ENCODE measurements at regions not wholly inside any gene's neighbourhood (a gene's known extent, or its start where the extent isn't known, plus 50 kb on each side); places are given as distances from the start of the nearest gene placed in this dataset.
"Not testable (repeated sequence)": the region's sequence is repeated elsewhere in the genome, so short reads cannot be mapped to it uniquely, and the experiment has no call there.

DNA sequence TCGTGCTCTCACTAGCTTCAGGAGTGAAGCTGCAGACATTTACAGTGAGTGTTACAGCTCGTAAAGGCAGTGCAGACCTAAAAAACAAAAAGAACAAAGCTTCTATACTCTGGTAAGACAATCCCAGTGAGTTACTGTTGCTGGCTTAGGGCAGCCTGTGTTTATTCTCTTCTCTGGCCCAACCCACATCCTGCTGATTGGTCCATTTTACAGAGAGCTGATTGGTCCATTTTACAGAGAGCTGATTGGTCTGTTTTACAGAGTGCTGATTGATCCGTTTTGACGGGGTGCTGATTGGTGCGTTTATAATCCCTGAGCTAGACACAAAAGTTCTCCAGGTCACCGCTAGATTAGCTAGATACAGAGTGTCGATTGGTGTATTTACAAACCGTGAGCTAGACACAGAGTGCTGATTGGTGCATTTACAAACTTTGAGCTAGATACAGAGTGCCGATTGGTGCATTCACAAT is 158.0 kb downstream of the KLRB1 start:
- not testable (repeated sequence) for DNase-seq (ENCODE audit: low read depth in 2 of 2)

DNA sequence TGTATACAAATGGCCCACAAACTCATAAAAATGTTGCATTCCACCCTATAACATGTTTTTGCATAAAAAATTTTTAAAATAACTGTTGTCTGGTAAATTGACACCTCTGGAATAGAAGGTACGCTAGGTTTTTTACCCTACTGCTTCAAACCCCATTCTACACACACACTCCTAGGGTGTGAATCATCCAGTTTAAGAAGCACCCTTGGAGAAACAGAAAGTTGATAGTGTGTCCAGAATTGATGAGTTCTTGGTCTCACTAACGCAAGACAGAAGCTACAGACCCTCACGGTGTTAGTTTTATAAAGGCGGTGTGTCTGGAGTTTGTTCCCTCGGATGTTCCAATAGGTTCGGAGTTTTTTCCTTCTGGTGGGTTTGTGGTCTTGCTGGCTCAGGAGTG is 158.5 kb downstream of the KLRB1 start:
- no peak for DNase-seq (ENCODE audit: low read depth in 2 of 2)

DNA sequence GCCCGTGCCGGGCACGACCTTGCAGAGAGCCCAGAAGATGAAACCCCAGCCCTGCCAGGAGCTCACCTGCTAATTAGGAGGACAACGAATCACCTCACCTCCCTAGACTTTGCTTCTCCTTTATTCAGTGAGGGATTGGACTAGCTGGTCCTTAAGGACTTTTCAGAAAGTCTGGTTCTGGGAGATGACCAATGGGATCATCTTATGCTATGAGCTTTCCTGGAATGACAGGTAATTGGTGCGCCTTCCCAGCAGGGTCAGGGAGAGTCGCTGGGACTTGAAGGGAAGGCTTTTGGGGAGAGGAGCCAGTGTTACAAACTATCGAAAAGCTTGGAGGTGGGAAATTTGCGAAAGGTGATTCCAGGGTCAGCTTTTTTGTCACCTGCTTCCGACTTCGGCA is 159.1 kb downstream of the KLRB1 start:
- DNase-seq (ENCODE audit: low read depth in 2 of 2): not testable (repeated sequence)

DNA sequence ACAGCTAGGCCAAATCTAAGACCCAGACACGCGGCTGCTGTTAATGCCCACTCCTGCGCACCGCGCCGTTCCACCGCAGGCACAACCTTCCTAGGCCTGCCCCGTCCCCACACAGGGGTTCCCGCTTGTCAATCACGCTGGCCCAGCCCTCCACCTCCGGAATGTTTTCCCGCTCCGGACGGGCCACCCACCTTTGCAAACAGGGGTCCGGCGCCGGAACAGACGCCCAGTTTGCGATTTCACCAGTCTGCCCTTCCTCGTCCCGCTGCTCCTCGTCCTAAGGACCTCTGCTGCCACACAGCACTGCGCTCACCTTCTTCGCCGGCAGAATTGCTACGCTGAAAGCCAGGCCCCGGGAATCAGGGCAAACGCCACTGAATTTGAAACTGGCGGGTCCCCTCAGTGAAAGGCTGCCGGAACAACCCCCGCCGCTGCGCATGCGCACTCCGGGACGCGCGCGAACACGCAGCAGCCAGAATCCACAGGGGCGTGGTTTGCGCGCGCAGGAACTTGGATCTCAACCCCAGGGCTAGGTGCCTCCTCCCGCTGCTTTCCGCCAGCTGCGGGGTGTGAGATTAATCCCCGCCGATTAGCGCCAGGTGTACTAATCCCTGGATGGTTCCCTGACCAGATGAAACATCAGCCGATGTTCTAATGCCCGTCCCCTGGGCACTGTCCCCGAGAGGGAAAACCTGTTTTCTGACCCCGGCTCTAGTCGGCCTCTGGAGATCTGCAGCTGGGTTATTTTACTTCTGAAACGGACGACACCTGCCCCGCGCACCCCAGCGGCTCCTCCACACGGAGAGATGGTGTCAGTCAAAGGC is 159.7 kb downstream of the KLRB1 start:
- peak; percentile 85 to 87 for DNase-seq (ENCODE audit: low read depth in 2 of 2)

DNA sequence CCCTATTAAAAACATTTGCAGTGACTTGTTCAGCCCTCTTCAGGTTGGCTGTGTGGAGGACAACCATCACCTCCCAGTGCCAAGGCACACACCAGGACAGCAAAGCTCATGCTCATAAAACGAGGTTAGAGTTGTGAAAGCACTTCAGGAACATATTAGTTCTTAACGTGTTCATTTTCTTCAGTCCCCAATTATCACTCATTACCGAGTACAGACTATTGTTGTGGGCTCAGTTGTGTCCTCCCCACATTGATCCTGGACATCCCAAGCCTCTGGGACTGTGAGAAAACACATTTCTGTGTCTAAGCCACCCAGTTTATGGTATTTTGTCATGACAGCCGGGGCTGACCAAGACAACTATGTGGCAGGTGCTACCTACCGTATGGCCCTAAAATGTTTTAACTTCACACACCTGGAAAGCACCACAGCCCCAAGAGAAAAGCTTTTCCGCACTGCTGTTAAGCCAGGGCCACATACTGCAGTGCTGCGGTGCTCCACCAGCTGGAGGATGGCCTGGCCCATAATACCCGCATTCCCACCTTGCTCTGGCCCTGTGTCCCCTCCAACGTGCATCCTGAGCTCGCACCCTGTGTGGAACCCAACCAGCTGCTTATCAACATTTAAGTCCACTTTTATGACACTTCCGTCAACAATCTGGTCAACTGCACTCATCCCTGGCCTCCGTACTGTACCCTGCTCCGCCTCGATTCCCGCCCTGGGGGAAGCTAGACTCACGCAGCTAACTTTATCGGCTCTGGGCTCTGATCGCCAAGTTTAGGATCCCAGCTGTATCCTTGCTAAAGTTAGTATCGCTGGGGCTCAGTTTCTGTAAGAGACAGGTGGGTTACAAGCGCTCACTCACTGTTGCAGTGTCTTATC is 160.6 kb downstream of the KLRB1 start:
- not testable (repeated sequence) for DNase-seq (ENCODE audit: low read depth in 2 of 2)

DNA sequence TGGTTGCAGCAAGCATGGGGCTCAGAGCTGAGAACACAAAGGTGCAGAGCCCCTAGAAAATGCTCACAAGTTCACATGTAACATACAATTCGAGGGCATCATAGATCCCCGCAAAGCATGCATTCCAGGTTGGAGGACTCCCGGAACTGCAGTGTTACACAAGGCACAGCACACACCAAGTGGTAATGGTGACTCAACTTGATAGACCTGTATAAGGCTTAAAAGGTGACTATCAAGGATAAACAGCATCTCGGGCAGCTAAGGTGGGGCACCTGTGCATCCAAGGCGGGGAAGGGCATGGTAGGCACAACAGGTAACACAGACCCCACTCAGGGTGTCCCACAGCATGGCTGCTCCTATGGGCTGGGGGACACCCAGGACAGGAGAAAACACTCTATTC is 167.3 kb downstream of the KLRB1 start:
- DNase-seq (ENCODE audit: low read depth in 2 of 2): not testable (repeated sequence)

DNA sequence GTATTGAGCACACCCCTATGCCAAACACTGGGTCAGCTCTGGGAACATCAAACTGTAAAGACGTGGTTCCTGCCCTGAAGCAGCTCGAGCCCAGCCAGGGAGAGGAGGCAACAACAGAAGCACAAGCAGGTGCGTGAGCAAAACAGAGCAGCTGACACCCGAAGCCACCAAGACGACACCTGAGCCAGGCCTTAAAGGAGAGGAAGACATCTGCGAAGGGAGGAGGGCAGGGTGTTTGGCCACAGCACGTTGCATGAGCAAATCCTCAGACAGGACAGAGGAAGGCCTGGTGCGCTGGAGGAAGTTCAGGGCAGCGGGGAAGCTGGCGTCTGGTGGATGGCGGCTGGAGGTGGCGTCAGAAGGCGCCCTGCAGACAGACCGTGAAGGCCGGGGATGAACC is 172.0 kb downstream of the KLRB1 start:
- not testable (repeated sequence) for DNase-seq (ENCODE audit: low read depth in 2 of 2)

DNA sequence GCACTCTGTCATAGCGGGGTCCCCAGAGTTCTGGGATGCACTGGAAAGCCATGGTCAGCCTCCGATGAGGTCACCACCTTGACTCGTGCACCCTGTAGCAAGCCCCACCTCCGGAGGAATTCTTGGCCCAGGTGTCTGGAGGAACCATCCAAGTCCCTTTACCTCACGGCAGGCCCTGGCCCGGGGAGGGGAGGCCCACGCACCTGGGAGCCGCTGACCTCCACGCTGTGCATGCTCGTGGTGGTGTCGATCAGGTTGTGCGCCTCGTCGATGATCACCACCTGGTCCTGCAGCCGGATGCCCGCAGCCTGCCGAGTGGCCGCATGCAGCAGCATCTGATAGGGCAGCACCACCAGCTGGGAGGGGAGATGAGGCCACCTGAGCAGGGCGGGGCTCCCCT is 177.3 kb downstream of the KLRB1 start:
- not testable (repeated sequence) for DNase-seq (ENCODE audit: low read depth in 2 of 2)

DNA sequence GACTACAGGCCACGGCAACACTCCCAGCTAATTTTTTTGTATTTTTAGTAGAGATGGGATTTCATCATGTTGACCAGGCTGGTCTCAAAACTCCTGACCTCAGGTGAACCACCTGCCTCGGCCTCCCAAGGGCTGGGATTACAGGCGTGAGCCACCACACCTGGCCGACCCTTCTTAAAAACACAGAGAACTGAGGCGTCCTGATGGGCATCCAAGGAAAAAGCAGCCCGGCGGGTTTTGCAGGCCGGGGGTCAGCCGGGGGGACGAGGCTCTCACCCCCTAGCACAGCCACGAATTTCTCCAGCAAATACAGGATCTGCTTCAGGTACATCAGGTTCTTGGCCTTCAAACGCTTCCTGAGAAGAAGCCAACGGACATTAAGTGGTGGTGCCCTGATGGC is 178.9 kb downstream of the KLRB1 start:
- DNase-seq (ENCODE audit: low read depth in 2 of 2): not testable (repeated sequence)

DNA sequence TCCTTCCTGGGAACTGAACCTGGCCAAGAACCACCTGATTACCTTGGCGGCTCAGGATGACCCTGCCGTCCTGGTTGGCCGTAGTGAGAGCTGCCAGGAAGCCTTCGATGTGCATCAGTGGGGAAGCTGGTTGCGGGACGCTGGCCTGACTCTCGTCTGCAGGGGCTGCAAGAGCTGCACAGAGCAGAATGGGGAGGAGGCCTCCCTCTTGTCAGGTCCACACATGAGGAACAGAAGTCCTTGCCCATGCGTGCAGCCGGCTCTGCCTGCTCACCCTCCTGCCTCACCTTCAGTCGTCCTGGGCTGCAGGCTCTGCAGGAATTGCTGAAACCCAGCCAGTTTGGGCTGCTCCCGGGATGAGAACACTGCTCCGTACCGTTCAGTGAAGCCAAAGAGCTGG is 182.3 kb downstream of the KLRB1 start:
- DNase-seq (ENCODE audit: low read depth in 2 of 2): not testable (repeated sequence)

DNA sequence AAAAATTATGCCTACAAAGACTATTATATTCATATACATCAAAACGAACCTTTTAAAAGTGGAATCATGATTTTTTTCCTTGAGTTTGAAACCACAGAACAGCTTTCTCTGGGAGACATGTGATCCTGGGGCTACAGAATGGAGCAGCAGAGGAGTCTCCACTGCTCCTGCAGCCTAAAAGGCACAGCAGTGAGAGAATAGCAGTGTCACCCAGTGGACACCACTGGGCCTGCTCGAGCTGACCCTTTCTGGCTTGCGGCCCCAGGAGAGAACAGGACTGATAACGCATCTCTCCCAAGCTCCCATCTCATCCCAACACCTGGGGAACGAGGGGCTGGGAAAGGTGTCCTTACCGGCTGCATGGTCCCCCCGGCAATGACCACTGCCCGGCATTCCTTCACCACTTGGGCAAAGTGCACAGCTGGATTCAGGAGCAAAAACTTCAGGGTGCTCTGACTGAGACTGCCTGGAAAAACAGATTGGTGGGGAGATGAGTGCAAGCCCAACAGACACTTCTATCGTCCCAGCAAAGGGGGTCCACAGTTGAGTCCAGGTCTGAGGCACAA is 183.5 kb downstream of the KLRB1 start:
- DNase-seq (ENCODE audit: low read depth in 2 of 2): not testable (repeated sequence)

DNA sequence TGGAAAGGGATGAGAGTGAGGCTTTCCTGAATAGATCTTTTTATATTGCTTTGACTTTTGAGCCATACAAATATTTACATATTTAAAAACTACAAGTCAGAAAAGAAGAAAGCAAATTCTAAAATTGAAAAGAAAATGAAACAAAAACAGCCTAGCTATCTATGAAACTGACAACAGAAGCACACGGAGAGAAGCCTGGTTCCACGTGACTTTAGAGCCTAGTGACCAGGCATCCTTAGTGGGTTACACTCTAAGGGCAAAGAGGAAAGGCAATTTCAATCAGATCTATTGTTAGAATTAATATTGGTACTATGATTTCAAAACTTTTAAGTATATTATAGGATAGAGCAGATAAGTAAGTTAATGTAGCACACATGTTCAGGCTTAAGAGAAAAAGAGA is 185.0 kb downstream of the KLRB1 start:
- DNase-seq (ENCODE audit: low read depth in 2 of 2): not testable (repeated sequence)

DNA sequence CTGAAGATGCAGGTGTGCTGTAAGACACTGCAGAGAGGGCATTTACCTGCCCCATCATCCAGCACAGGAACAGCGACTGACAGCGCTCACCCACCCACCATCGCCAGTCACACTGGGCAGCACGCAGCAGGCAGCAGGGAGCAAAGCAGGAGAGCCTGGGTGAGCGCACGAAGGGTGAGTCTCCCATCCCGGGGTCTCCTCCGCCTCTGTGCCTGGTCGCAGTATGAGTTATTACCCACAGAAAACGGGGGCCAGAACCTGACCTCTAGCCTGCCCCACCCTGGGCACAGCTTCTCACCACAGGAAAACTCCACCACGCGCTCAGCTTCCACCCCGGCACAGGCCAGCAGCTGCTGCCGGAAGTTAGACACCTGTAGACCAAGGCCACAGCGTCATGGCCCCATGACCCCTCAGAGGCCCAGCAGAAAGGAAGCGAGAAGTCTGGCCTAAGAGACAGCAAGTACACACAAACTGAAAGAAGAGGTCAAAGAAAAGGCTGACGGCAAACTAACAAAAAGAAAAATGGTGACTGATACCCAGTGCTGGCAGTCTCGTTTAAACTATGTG is 186.1 kb downstream of the KLRB1 start:
- not testable (repeated sequence) for DNase-seq (ENCODE audit: low read depth in 2 of 2)

DNA sequence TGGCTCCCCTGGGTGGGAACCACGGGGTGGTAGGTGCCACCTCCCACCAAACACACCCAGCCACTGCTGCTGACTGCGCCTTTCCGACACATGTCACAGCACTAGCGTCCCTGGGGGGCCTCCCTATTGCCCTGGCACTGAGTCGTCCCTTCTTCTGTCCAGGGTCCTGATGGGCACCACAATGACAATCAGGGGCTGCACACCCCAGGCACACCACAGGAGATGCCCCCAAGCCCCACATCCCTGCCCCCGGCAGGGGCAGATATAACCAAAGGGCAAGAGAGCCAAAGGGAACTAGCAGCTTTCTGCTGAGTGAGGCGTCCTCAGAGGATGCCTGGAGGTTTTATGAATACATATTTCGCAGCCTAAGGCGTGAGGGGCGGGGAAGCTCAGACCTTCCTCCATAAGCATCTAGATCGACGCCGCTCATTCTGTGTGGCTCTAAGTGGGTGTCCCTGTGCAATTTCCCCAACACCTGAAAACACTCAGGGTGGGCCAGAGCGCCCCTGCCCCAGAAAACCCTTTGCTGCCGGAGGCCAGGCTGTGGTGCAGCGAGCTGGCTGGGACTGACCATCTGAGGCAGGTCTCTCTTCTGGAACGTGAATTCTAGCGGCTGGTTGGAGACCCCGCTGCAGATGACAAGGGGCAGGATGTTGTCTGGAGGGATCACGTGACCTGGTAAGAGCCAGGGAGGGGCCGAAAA is 186.7 kb downstream of the KLRB1 start:
- DNase-seq (ENCODE audit: low read depth in 2 of 2): not testable (repeated sequence)

DNA sequence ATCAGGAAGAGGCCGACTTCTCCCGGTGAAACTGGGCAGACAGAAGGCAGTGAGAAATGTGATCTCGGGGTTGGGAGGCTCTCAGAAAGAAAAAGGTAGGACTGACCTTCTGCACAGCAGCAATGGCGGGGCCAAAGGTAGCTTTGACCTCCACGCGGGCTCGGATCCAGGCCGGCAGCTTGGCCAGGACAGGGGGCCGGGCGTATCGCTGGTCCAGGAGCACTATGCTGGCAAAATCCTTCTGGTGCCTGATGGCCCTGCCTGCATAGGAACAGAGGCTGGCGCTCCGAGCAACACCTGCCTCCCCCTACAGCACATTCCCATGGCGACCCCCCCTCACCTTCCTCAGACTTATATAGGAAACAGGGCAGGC is 189.1 kb downstream of the KLRB1 start:
- not testable (repeated sequence) for DNase-seq (ENCODE audit: low read depth in 2 of 2)

DNA sequence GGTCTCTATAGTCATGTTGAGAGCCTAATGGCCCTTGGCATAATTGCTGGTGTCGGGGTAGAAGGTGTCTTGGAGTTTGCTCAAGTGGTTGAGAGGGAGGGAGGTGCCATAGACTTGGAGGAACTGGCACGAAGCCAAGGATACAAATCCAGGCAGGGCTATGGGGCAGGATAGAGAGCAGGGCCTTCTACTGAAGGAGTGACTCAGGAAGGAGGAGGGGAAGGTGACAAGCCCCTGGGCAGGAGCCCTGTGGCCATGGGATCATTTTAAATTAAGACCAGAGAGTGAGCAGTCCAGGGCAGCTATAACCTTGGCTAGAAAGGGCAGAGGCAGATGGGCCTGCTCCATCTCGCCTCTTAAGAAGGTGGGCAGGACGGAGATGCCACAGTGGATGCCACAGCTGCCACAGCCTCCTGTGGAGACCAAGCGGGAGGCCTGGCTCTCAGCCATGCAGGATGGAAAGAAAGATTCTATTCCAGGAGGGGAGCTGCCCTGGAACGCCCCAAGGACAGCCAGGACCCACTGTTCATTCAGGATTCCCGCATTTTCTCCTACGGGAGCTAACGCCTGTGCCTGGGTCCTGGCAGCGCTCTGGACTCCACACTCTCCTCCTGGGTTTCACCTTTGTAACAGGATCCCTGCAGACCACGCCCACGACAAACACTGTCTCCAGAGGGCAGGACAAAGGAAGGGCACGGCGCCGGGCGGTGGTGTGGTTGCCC is 189.6 kb downstream of the KLRB1 start:
- DNase-seq (ENCODE audit: low read depth in 2 of 2): not testable (repeated sequence)

DNA sequence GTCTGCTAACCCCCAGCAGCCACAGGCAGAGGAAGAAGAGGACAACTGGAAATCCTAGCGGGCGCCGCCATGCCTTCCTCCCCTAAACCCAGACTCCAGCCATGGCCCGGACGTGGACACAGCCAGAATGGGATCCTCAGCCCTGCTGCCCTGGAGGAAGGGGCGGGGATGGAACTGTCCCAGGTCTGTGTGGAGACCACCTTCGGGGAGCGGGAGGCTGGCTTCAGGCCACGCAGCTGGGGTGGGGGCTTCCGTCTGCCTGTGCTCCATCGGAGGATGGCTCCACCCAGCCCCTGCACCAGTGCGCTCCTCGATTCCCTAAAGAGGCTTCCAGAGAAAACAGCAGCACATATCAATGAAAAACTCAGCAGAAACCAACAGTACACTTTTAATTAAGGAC is 190.4 kb downstream of the KLRB1 start:
- not testable (repeated sequence) for DNase-seq (ENCODE audit: low read depth in 2 of 2)

DNA sequence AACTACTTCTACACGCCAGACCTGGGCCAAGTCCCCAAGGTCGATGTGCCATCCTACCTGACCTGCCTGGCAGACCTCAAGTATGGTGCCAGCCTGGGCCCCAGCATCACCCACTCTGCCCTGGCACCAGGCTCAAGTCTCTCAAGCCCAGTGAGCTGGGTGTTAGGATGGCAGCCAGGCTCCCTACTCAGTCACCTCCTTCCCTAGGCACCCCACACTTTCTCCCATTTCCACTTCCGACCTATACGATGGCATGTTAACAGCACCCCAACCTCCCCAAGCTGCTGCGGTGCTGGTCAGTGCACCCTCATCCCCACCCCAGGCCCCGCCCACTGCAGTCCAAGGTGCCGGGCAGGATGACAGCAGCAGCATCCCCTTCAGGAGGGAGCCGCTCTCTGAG is 191.4 kb downstream of the KLRB1 start:
- DNase-seq (ENCODE audit: low read depth in 2 of 2): not testable (repeated sequence)

DNA sequence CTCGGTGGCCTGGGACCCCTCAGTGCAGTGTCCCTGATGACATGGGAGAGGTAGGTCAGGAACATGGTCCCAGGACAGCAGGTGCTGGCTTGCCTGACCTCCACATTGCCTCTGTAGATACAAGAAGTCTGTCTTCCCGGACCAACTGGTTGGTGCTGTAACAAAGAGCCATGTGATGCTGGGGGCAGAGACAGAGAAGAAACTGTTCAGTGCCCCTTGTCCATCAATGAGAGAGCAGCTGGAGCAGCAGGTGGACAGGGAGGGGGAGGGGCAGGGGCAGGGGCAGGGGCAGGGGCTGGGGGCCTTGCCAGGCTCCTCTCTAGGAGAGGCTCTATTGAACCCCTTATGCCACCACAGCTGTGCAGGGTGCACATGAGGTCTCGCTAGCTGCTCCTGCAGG is 191.8 kb downstream of the KLRB1 start:
- DNase-seq (ENCODE audit: low read depth in 2 of 2): not testable (repeated sequence)

DNA sequence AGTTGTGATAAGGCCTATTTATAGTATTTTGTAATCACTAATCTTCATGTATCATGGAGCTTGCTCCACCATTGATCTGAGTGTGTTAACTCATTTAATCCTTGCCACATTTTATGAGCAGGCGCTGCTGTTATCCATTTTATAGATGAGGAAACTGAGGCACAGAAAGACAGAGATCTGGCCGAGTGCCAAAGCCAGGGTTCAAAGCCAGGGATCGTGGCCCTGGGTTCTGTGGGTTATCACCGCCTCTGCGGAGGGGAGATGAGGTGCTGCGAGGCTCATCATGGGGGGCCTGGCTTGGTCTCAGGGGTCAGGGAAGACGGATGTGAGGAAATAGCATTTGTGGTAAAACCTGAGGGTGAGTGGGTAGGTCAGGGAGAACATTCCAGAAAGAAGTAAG is 193.9 kb downstream of the KLRB1 start:
- not testable (repeated sequence) for DNase-seq (ENCODE audit: low read depth in 2 of 2)

DNA sequence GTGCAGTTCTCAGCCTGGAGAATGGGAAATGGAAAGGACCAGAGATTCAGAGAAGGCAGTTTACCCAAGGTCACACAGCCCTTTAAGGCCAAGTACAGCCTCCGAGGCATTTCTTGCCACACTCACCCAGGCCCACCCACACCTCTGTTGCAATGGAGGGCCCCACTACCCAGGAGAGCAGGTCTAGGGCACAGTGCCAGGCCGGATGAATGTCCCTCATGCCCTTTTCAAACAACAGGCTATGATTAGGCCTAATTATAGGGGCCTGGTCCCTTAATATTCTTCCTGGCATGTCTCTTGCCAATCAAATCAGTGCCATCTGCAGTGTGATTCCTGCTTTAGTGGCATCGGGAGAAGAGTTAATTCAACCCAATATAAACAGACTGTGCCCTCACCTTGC is 195.3 kb downstream of the KLRB1 start:
- not testable (repeated sequence) for DNase-seq (ENCODE audit: low read depth in 2 of 2)
